K562 (cell line): ENCODE measurements at regions not wholly inside any gene's neighbourhood (a gene's known extent, or its start where the extent isn't known, plus 50 kb on each side); places are given as distances from the start of the nearest gene placed in this dataset.

ENCODE experiments used
- ATAC-seq: fragments of 200-7000 bp; cut with Tn5 transposase; 3 replicates; pipeline ENCODE4 v1.9.1; 2020; ENCODE audit warnings: moderate library complexity
- BruUV-seq: library from RNA; stranded (reverse); fragments of 400-500 nt; replicated peaks from 2 replicates; lab custom pipeline; 2021; lab: Mats Ljungman, UMichigan
- CTCF ChIA-PET: fragments of 300-600 bp; formaldehyde crosslinking; extraction: SDS; loops from one replicate; lab custom pipeline; 2021; ENCODE audit warnings: low intra/inter-chr PET ratio; lab: Yijun Ruan, JAX
- POLR2A ChIA-PET: fragments of 300-600, 350-650 bp; sonication (Branson Sonifier 250); formaldehyde crosslinking; extraction: SDS; loops from one replicate; lab custom pipeline; 2021; ENCODE audit warnings: antibody characterized with exemption, inconsistent platforms; lab: Yijun Ruan, JAX
- DNase-seq, 4 experiments: peaks; one replicate each; pipeline versions ENCODE4 v3.0.0 to v3.0.0-alpha.2; 2011 to 2018; ENCODE audit warnings: low spot score in 3 of 4, mixed read lengths in 3 of 4; ENCODE audit errors: extremely low read depth in 1 of 4
- FAIRE-seq: peaks from 2 replicates; lab custom pipeline; 2011; peaks lifted over from hg19 to GRCh38; lab: Jason Lieb, UNC
- H2AFZ ChIP-seq: 2 replicates; pipeline ENCODE4 v1.6.0; 2011; ENCODE audit warnings: low read depth, low read length, control low read depth, inconsistent platforms
- H3K27ac ChIP-seq: fragments of 200-600 bp; 3 replicates; pipeline ENCODE4 v1.8.0; 2011; ENCODE audit warnings: low read depth, mild to moderate bottlenecking, control low read depth, inconsistent platforms, low read length, moderate library complexity, mixed read lengths; ENCODE audit errors: extremely low read depth
- H3K27me3 ChIP-seq, 2 experiments: fragments of 300-600 bp in 1 of 2; 2 replicates in 1 of 2; 3 replicates in 1 of 2; pipeline versions ENCODE4 v1.6.0 to v1.8.0; 2011; ENCODE audit warnings: inconsistent platforms in 2 of 2, low read length in 2 of 2, mild to moderate bottlenecking in 1 of 2, mixed read lengths in 1 of 2, moderate library complexity in 1 of 2; ENCODE audit not compliant: control insufficient read depth in 2 of 2, insufficient read depth in 2 of 2
- H3K36me3 ChIP-seq: fragments of 300-600 bp; 3 replicates; pipeline ENCODE4 v1.8.0; 2011; ENCODE audit warnings: mild to moderate bottlenecking, low read length, inconsistent platforms; ENCODE audit not compliant: control insufficient read depth, insufficient read depth
- H3K4me1 ChIP-seq, 2 experiments: fragments of 200-600 bp in 1 of 2; replicated peaks in 1 of 2; 2 replicates in 1 of 2; 3 replicates in 1 of 2; pipeline versions ENCODE4 v1.5.1 to v1.8.0; 2011; ENCODE audit warnings: inconsistent platforms in 2 of 2, low read length in 2 of 2, mild to moderate bottlenecking in 1 of 2, mixed read lengths in 1 of 2, moderate library complexity in 1 of 2; ENCODE audit not compliant: control insufficient read depth in 2 of 2, insufficient read depth in 2 of 2
- H3K4me2 ChIP-seq: 2 replicates; pipeline ENCODE4 v1.6.1; 2011; ENCODE audit warnings: low read length, control low read depth, inconsistent platforms, mixed read lengths; ENCODE audit not compliant: insufficient read depth
- H3K4me3 ChIP-seq: fragments of 200-600 bp; sonication (generic), shearing (Covaris generic); 2 replicates; pipeline ENCODE4 v1.5.1; 2016; ENCODE audit warnings: control low read depth, inconsistent platforms
- H3K79me2 ChIP-seq: fragments of 200-600 bp; 3 replicates; pipeline ENCODE4 v1.8.0; 2011; ENCODE audit warnings: low read length, inconsistent platforms; ENCODE audit not compliant: control insufficient read depth, insufficient read depth
- H3K9ac ChIP-seq, 2 experiments: 2 replicates each; pipeline versions ENCODE4 v1.6.0 to v1.6.1; 2011; ENCODE audit warnings: low read depth in 2 of 2, low read length in 2 of 2, control low read depth in 1 of 2, inconsistent platforms in 1 of 2, mild to moderate bottlenecking in 1 of 2, mixed read lengths in 1 of 2; ENCODE audit not compliant: insufficient read depth in 1 of 2
- H3K9me1 ChIP-seq: one replicate; pipeline ENCODE4 v1.6.0; 2011; ENCODE audit warnings: inconsistent platforms, mild to moderate bottlenecking, low read length, moderate library complexity; ENCODE audit not compliant: control insufficient read depth, insufficient read depth
- H3K9me3 ChIP-seq: replicated peaks from 2 replicates; pipeline ENCODE4 v1.5.1; 2011; ENCODE audit warnings: low read depth, low read length, inconsistent platforms; ENCODE audit not compliant: control insufficient read depth, insufficient read depth
- H4K20me1 ChIP-seq: replicated peaks from 2 replicates; pipeline ENCODE4 v1.6.1; 2011; ENCODE audit warnings: low read length, inconsistent platforms, mixed read lengths; ENCODE audit not compliant: control insufficient read depth, insufficient read depth
- EGR1 ChIP-seq: fragments of 450-650 bp; conservative IDR thresholded peaks from 2 replicates; pipeline ENCODE4 v1.6.1; 2017; ENCODE audit warnings: mild to moderate bottlenecking
- MCM7 ChIP-seq, 2 experiments: fragments of 450-650 bp; IDR thresholded peaks; 2 replicates each; pipeline ENCODE4 v1.6.1; 2016 to 2018
- MEIS2 ChIP-seq: fragments of 450-650 bp; IDR thresholded peaks from 2 replicates; pipeline ENCODE4 v1.6.1; 2014; ENCODE audit warnings: mild to moderate bottlenecking; ENCODE audit not compliant: partially characterized antibody
- RBM34 ChIP-seq: fragments of 200-400 bp; formaldehyde crosslinking; IDR thresholded peaks from 2 replicates; pipeline ENCODE4 v1.6.1; 2018; ENCODE audit warnings: low read length, borderline replicate concordance; ENCODE audit not compliant: insufficient read depth
- SRSF3 ChIP-seq: fragments of 200-400 bp; formaldehyde crosslinking; IDR thresholded peaks from 2 replicates; pipeline ENCODE4 v1.6.1; 2016; ENCODE audit warnings: mild to moderate bottlenecking, low read length, moderate library complexity; ENCODE audit not compliant: insufficient read depth
- STAT5A ChIP-seq: IDR thresholded peaks from 2 replicates; pipeline ENCODE4 v1.6.1; 2012; ENCODE audit warnings: low read length, inconsistent platforms, borderline replicate concordance
- WGBS: fragments of 100-300 bp; shearing (Covaris generic); methylation state at CpG from one replicate; pipeline ENCODE4 v1.1.6; 2016; ENCODE audit warnings: low coverage, mixed read lengths; ENCODE audit not compliant: insufficient coverage; ENCODE audit errors: missing lambda C conversion rate; 5-methylcytosine and 5-hydroxymethylcytosine counted together
- in situ Hi-C: fragments of 300-500 bp; cut with MboI; formaldehyde crosslinking; loops from 4 replicates; pipeline ENCODE4 v1.15.0; 2018; ENCODE audit warnings: inconsistent platforms, mixed read lengths
- intact Hi-C: fragments of 100-400 bp; cut with micrococcal nuclease; formaldehyde crosslinking; loops from 2 replicates; pipeline ENCODE4 v1.14.2; 2022
- TF ChIP-seq, protein P1 (sequence below): fragments of 250-450 bp; sonication (Bioruptor Pico); IDR thresholded peaks from 2 replicates; pipeline ENCODE4 v1.5.0; 2021

DNA sequence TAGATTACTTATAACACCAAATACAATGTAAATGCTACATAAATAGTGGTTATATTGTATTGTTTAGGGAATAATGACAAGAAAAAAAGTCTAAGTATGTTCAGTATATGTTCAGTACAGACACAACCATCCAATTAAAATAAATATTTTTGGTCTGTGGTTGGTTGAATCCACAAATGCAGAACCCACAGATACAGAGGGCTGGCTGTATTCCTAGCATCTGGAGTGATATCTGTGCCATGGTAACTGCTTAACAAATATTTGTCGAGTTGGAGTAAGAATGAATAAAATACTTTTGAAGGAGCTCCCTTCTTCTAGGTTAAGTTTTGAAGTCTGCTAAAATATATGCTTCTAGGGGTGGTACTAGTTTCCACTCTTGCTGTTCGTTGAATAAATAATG, 241.0 kb downstream of the KLF5 start:
- in situ Hi-C loops: no loop called here
- Histone ChIP-seq H3K9ac (no peak overlapping the region), H3K9me3 (no peaks in the 10 kb centered on the region), H4K20me1 (no peaks in the 10 kb centered on the region), H3K79me2 (no peaks in the 10 kb centered on the region), H2AFZ (no peak overlapping the region), H3K4me2 (no peak overlapping the region), H3K36me3 (no peaks in the 10 kb centered on the region), H3K27me3 (no peaks in the 10 kb centered on the region), H3K27ac (no peak overlapping the region), H3K4me3 (no peak overlapping the region), H3K9me1 (no peaks in the 10 kb centered on the region), H3K4me1 (no peaks in the 10 kb centered on the region)
- FAIRE-seq: no peak
- no peak for DNase-seq
- no TSS peak for BruUV-seq
- 6% methylated on average over 2 of the region's 2 CpGs for WGBS
- CTCF ChIA-PET: no interaction called here
- ATAC-seq: no peak
- TF ChIP-seq MEIS2: no peak
- TF ChIP-seq EGR1: no peak
- no peak for TF ChIP-seq SRSF3
- TF ChIP-seq, protein P1, sequence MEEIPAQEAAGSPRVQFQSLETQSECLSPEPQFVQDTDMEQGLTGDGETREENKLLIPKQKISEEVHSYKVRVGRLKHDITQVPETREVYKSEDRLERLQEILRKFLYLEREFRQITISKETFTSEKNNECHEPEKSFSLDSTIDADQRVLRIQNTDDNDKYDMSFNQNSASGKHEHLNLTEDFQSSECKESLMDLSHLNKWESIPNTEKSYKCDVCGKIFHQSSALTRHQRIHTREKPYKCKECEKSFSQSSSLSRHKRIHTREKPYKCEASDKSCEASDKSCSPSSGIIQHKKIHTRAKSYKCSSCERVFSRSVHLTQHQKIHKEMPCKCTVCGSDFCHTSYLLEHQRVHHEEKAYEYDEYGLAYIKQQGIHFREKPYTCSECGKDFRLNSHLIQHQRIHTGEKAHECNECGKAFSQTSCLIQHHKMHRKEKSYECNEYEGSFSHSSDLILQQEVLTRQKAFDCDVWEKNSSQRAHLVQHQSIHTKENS (CRISPR knock-in tag): no peak
- TF ChIP-seq RBM34: no peak
- TF ChIP-seq STAT5A: no peak
- no peak for TF ChIP-seq MCM7 (IDR thresholded peaks at IDR 0.05)
- intact Hi-C loops: no loop called here
- POLR2A ChIA-PET: interaction anchor here (0.6 kb wide), 1 partner anchor 10 kb away, joined by 3 read pairs; no protein-coding TSS in a partner anchor
